Osteoblast (primary cell): ENCODE measurements at regions not wholly inside any gene's neighbourhood (a gene's known extent, or its start where the extent isn't known, plus 50 kb on each side); places are given as distances from the start of the nearest gene placed in this dataset.

Experiments used
- DNase-seq: peaks from one replicate; pipeline ENCODE4 v3.0.0; 2011; ENCODE audit warnings: low spot score, mixed read lengths; ENCODE audit not compliant: insufficient read length; ENCODE audit errors: missing footprints
- H2AFZ ChIP-seq: 2 replicates; pipeline ENCODE4 v1.6.0; 2011; ENCODE audit warnings: mild to moderate bottlenecking, low read length
- H3K27ac ChIP-seq: 2 replicates; pipeline ENCODE4 v1.5.1; 2011; ENCODE audit warnings: mild to moderate bottlenecking, low read depth, low read length, moderate library complexity
- H3K27me3 ChIP-seq: 2 replicates; pipeline ENCODE4 v1.6.0; 2012; ENCODE audit warnings: mild to moderate bottlenecking, control low read depth, inconsistent platforms, low read length, moderate library complexity; ENCODE audit not compliant: insufficient read depth
- H3K36me3 ChIP-seq: 2 replicates; pipeline ENCODE4 v1.5.1; 2011; ENCODE audit warnings: mild to moderate bottlenecking, low read length, control low read depth, moderate library complexity; ENCODE audit not compliant: insufficient read depth
- H3K4me1 ChIP-seq: 2 replicates; pipeline ENCODE4 v1.5.1; 2011; ENCODE audit warnings: mild to moderate bottlenecking, low read length, control low read depth, moderate library complexity; ENCODE audit not compliant: insufficient read depth
- H3K4me2 ChIP-seq: 2 replicates; pipeline ENCODE4 v1.6.0; 2011; ENCODE audit warnings: mild to moderate bottlenecking, low read length; ENCODE audit not compliant: insufficient read depth
- H3K4me3 ChIP-seq: fragments of 200-600 bp; sonication (generic); 3 replicates; pipeline ENCODE4 v1.5.1; 2012; ENCODE audit warnings: mild to moderate bottlenecking, low read length, inconsistent platforms; ENCODE audit not compliant: insufficient read depth
- H3K79me2 ChIP-seq: 2 replicates; pipeline ENCODE4 v1.6.0; 2012; ENCODE audit warnings: mild to moderate bottlenecking, low read length, control low read depth, inconsistent platforms; ENCODE audit not compliant: insufficient read depth
- H3K9me3 ChIP-seq: 2 replicates; pipeline ENCODE4 v1.5.1; 2011; ENCODE audit warnings: low read depth, low read length, control low read depth
- H4K20me1 ChIP-seq: 2 replicates; pipeline ENCODE4 v1.6.0; 2012; ENCODE audit warnings: mild to moderate bottlenecking, low read length, control low read depth; ENCODE audit not compliant: insufficient read depth
- CTCF ChIP-seq: IDR thresholded peaks from 2 replicates; pipeline ENCODE4 v1.5.1; 2011; ENCODE audit warnings: mild to moderate bottlenecking, low read depth, low read length, moderate library complexity; ENCODE audit errors: extremely low read depth

- Histone ChIP-seq H4K20me1 (no peaks in the 10 kb centered on the region), H3K27ac (no peak overlapping the region), H3K4me1 (peaks cover 14% of the 10 kb centered on the region), H3K36me3 (no peaks in the 10 kb centered on the region), H3K79me2 (no peaks in the 10 kb centered on the region), H3K27me3 (no peaks in the 10 kb centered on the region), H2AFZ (no peak overlapping the region), H3K9me3 (no peaks in the 10 kb centered on the region), H3K4me3 (no peak overlapping the region), H3K4me2 (no peak overlapping the region)
- DNase-seq: no peak
- no peak for TF ChIP-seq CTCF
These were observed 159.8 kb downstream of the CYSLTR2 start for GRCh38 chr13:48813518-48813917.

DNA sequence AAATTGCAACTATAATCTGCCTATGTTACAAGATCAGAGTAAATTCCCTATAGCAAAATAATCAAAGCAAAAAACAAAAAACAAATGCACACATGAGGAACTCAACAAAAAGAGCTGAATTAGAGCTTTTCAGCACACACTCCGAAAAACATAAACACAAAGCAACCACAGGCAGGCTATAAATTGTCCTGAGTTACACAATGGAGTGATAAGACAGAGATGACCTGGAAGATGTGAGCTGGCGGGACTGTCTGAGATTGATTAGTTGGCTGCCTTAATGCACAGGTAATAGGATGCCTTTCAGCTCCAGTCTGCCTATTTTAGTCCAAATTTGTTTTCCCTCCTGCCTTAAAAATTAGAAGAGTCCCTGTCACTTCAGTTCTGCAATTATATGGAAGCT lies 159.0 kb upstream of the FNDC3A start:
- Histone ChIP-seq H3K4me2 (no peak overlapping the region), H2AFZ (peak overlapping the region; percentile 5), H3K79me2 (no peaks in the 10 kb centered on the region), H3K4me3 (no peak overlapping the region), H3K36me3 (no peaks in the 10 kb centered on the region), H3K9me3 (no peaks in the 10 kb centered on the region), H3K4me1 (peaks cover 18% of the 10 kb centered on the region), H3K27ac (no peak overlapping the region), H3K27me3 (no peaks in the 10 kb centered on the region), H4K20me1 (no peaks in the 10 kb centered on the region)
- no peak for TF ChIP-seq CTCF
- no peak for DNase-seq

GRCh38 chr13:48817166-48817802 lies 158.4 kb upstream of the FNDC3A start:
- Histone ChIP-seq H3K4me1 (peaks cover 18% of the 10 kb centered on the region), H3K27ac (no peak overlapping the region), H2AFZ (peak overlapping the region; percentile 5), H3K36me3 (no peaks in the 10 kb centered on the region), H3K9me3 (no peaks in the 10 kb centered on the region), H3K4me3 (no peak overlapping the region), H3K4me2 (peak overlapping the region; percentile 9), H3K79me2 (no peaks in the 10 kb centered on the region), H4K20me1 (no peaks in the 10 kb centered on the region), H3K27me3 (no peaks in the 10 kb centered on the region)
- DNase-seq: no peak
- no peak for TF ChIP-seq CTCF

- no peak overlapping the region for H2AFZ ChIP-seq
- no peaks in the 10 kb centered on the region for H3K79me2 ChIP-seq
- H3K9me3 ChIP-seq: no peaks in the 10 kb centered on the region
- H3K4me2 ChIP-seq: peak overlapping the region; percentile 68
- peak; percentile 83 for DNase-seq
- TF ChIP-seq CTCF: no peak
- H3K4me1 ChIP-seq: peaks cover 18% of the 10 kb centered on the region
- peak overlapping the region; percentile 80 for H3K27ac ChIP-seq
- H3K27me3 ChIP-seq: no peaks in the 10 kb centered on the region
- no peaks in the 10 kb centered on the region for H3K36me3 ChIP-seq
- no peaks in the 10 kb centered on the region for H4K20me1 ChIP-seq
- H3K4me3 ChIP-seq: peak overlapping the region; percentile 38
These were observed 157.0 kb upstream of the FNDC3A start for GRCh38 chr13:48818495-48819356.
